GM23338 (cell line): ENCODE measurements at regions not wholly inside any gene's neighbourhood (a gene's known extent, or its start where the extent isn't known, plus 50 kb on each side); places are given as distances from the start of the nearest gene placed in this dataset.

ENCODE experiments used
- ATAC-seq: fragments of 200-7000 bp; cut with Tn5 transposase; 3 replicates; pipeline ENCODE4 v1.9.1; 2020
- DNase-seq: peaks from one replicate; pipeline ENCODE4 v3.0.0-alpha.2; 2015; ENCODE audit warnings: low spot score
- H2AFZ ChIP-seq: fragments of 200-600 bp; sonication (generic); 2 replicates; pipeline ENCODE4 v1.8.0; 2016; ENCODE audit warnings: antibody characterized with exemption, mild to moderate bottlenecking, moderate library complexity
- H3F3A ChIP-seq: fragments of 200-600 bp; sonication (generic); replicated peaks from 2 replicates; pipeline ENCODE4 v1.8.0; 2017; ENCODE audit warnings: antibody characterized with exemption, mixed run types, low read depth
- H3K27ac ChIP-seq: fragments of 200-600 bp; sonication (generic); 2 replicates; pipeline ENCODE4 v1.6.1; 2016; ENCODE audit warnings: low read depth
- H3K27me3 ChIP-seq: fragments of 200-600 bp; sonication (generic); 2 replicates; pipeline ENCODE4 v1.8.0; 2016; ENCODE audit warnings: mild to moderate bottlenecking, mixed run types, moderate library complexity; ENCODE audit not compliant: insufficient read depth
- H3K36me3 ChIP-seq: fragments of 200-600 bp; sonication (generic); 2 replicates; pipeline ENCODE4 v1.8.0; 2016; ENCODE audit warnings: mild to moderate bottlenecking; ENCODE audit not compliant: insufficient read depth
- H3K4me1 ChIP-seq: fragments of 200-600 bp; sonication (generic); 2 replicates; pipeline ENCODE4 v1.8.0; 2016; ENCODE audit warnings: mild to moderate bottlenecking, moderate library complexity; ENCODE audit not compliant: insufficient read depth
- H3K4me2 ChIP-seq: fragments of 200-600 bp; sonication (generic); 2 replicates; pipeline ENCODE4 v1.7.1; 2017; ENCODE audit warnings: mixed run types
- H3K4me3 ChIP-seq: fragments of 200-600 bp; sonication (generic); 2 replicates; pipeline ENCODE4 v1.6.1; 2016; ENCODE audit warnings: mixed run types
- H3K79me2 ChIP-seq: fragments of 200-600 bp; sonication (generic); replicated peaks from 2 replicates; pipeline ENCODE4 v1.8.0; 2017; ENCODE audit warnings: mild to moderate bottlenecking; ENCODE audit not compliant: insufficient read depth
- H3K9me2 ChIP-seq: fragments of 200-600 bp; sonication (generic); 2 replicates; pipeline ENCODE4 v1.8.0; 2017; ENCODE audit not compliant: insufficient read depth
- H4K20me1 ChIP-seq: fragments of 200-600 bp; sonication (generic); replicated peaks from 2 replicates; pipeline ENCODE4 v1.8.0; 2017; ENCODE audit warnings: mild to moderate bottlenecking; ENCODE audit not compliant: insufficient read depth
- H3K27ac Mint-ChIP-seq: 2 replicates; pipeline ENCODE4 v1.8.0; 2020; ENCODE audit warnings: inconsistent platforms, mild to moderate bottlenecking, moderate library complexity, mixed read lengths
- H3K27me3 Mint-ChIP-seq: 3 replicates; pipeline ENCODE4 v1.8.0; 2022; ENCODE audit warnings: low read depth, mild to moderate bottlenecking, moderate library complexity, mixed read lengths, inconsistent platforms; ENCODE audit not compliant: insufficient read depth, poor library complexity
- H3K36me3 Mint-ChIP-seq: 3 replicates; pipeline ENCODE4 v1.8.0; 2021; ENCODE audit warnings: low read depth, mild to moderate bottlenecking, inconsistent platforms, moderate library complexity, mixed read lengths
- H3K4me1 Mint-ChIP-seq: 3 replicates; pipeline ENCODE4 v1.8.0; 2020; ENCODE audit warnings: mild to moderate bottlenecking, inconsistent platforms, mixed read lengths
- H3K4me3 Mint-ChIP-seq: 3 replicates; pipeline ENCODE4 v1.8.0; 2021; ENCODE audit warnings: moderate library complexity, mild to moderate bottlenecking, inconsistent platforms, mixed read lengths
- H3K9me3 Mint-ChIP-seq: 3 replicates; pipeline ENCODE4 v1.8.0; 2020; ENCODE audit warnings: moderate library complexity, mild to moderate bottlenecking, inconsistent platforms, mixed read lengths
- CREB1 ChIP-seq: fragments of 250-450 bp; sonication (Bioruptor Pico); IDR thresholded peaks from 2 replicates; pipeline ENCODE4 v1.5.0; 2020; ENCODE audit warnings: low read depth, mild to moderate bottlenecking, moderate library complexity
- EZH2 ChIP-seq: fragments of 200-600 bp; sonication (generic); IDR thresholded peaks from one replicate; pipeline ENCODE4 v1.8.0; 2017; ENCODE audit warnings: antibody characterized with exemption, mild to moderate bottlenecking, low read depth; ENCODE audit not compliant: unreplicated experiment
- EZH2phosphoT487 ChIP-seq: fragments of 200-600 bp; sonication (generic); IDR thresholded peaks from one replicate; pipeline ENCODE4 v1.8.1; 2018; ENCODE audit warnings: antibody characterized with exemption; ENCODE audit not compliant: unreplicated experiment
- JUNB ChIP-seq: IDR thresholded peaks from one replicate; pipeline ENCODE4 v1.6.1; 2016; ENCODE audit warnings: antibody characterized with exemption; ENCODE audit not compliant: unreplicated experiment
- NANOG ChIP-seq: IDR thresholded peaks from 2 replicates; pipeline ENCODE4 v1.6.1; 2016; ENCODE audit warnings: antibody characterized with exemption, borderline replicate concordance
- POLR2AphosphoS5 ChIP-seq: IDR thresholded peaks from 2 replicates; pipeline ENCODE4 v1.6.1; 2016; ENCODE audit warnings: antibody characterized with exemption, low read depth
- STAT1 ChIP-seq: IDR thresholded peaks from one replicate; pipeline ENCODE4 v1.6.1; 2016; ENCODE audit warnings: antibody characterized with exemption; ENCODE audit not compliant: unreplicated experiment
- ZNF114 ChIP-seq: fragments of 250-450 bp; sonication (Bioruptor Pico); IDR thresholded peaks from 2 replicates; pipeline ENCODE4 v1.5.0; 2020; ENCODE audit warnings: mild to moderate bottlenecking, moderate library complexity
- ZNF331 ChIP-seq: fragments of 250-450 bp; sonication (Bioruptor Pico); IDR thresholded peaks from 2 replicates; pipeline ENCODE4 v1.5.0; 2020; ENCODE audit warnings: low read depth, mild to moderate bottlenecking, moderate library complexity
- TF ChIP-seq, protein P1 (sequence below): fragments of 250-450 bp; sonication (Bioruptor Pico); IDR thresholded peaks from 2 replicates; pipeline ENCODE4 v1.5.0; 2020; ENCODE audit warnings: mild to moderate bottlenecking, moderate library complexity
- TF ChIP-seq, protein P2 (sequence below): IDR thresholded peaks from one replicate; pipeline ENCODE4 v1.6.1; 2018; ENCODE audit warnings: antibody characterized with exemption; ENCODE audit not compliant: unreplicated experiment
- TF ChIP-seq, protein P3 (sequence below), 2 experiments: fragments of 200-600 bp in 1 of 2; sonication (generic) in 1 of 2; conservative IDR thresholded peaks; 2 replicates each; pipeline versions ENCODE4 v1.5.1 to v1.6.1; 2016 to 2017; ENCODE audit warnings: antibody characterized with exemption in 2 of 2, low read depth in 2 of 2, mild to moderate bottlenecking in 2 of 2, moderate library complexity in 1 of 2
- TF ChIP-seq, protein P4 (sequence below): IDR thresholded peaks from 2 replicates; pipeline ENCODE4 v1.6.1; 2016; ENCODE audit warnings: antibody characterized with exemption

DNA sequence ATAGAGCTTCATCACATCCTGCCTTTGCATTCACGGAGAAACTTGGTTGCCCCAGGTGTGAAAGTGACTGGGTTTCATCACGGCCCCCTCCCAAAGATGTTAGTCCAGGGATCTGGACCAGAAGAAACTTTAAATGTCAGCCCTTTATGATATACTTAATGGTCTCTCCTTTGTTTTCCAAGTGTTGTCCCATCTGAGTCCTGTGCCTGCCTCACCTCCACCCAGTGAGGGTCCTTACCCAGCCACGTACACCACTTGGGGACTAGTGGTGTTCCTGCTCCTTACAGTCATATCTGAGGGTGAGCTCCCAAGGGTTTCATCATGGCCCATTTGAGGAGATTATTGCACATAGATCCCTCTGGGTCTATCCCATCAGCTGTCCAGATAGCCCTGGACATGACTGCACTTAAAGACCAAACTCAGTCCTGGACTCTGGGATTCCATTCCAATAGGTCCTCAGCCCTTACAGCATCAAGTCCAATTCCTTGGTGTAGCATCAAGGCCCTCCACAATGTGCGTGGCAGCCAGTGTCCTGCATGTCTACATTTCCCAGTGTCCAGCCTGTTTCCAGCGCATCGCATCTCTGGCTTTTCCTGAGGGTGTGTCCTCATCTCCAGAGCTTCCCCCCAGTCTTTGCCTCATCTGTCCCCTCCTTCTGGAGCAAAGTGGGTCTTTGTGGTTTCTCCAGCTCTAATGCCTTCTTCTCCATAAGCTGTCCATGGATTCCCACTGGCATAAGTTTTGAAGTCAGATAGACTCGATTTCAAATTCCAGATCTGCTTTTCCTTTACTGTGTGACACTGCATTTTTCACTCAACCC, 351.6 kb downstream of the MYCN start:
- no peaks in the 10 kb centered on the region for H3K27me3 ChIP-seq
- Mint-ChIP-seq H3K4me3 (no peak overlapping the region), H3K9me3 (no peaks in the 10 kb centered on the region), H3K27ac (no peak overlapping the region), H3K27me3 (no peaks in the 10 kb centered on the region), H3K4me1 (no peaks in the 10 kb centered on the region; the same call in 1 of the 3 replicates), H3K36me3 (no peaks in the 10 kb centered on the region)
- peaks cover 4% of the 10 kb centered on the region; the same call in 1 of the 2 replicates for H3K9me2 ChIP-seq
- no peak overlapping the region for H3K27ac ChIP-seq
- no peak for ATAC-seq
- no peaks in the 10 kb centered on the region for H4K20me1 ChIP-seq
- no peaks in the 10 kb centered on the region for H3F3A ChIP-seq
- H3K4me3 ChIP-seq: no peak overlapping the region
- H3K4me2 ChIP-seq: no peak overlapping the region
- TF ChIP-seq, protein P1, sequence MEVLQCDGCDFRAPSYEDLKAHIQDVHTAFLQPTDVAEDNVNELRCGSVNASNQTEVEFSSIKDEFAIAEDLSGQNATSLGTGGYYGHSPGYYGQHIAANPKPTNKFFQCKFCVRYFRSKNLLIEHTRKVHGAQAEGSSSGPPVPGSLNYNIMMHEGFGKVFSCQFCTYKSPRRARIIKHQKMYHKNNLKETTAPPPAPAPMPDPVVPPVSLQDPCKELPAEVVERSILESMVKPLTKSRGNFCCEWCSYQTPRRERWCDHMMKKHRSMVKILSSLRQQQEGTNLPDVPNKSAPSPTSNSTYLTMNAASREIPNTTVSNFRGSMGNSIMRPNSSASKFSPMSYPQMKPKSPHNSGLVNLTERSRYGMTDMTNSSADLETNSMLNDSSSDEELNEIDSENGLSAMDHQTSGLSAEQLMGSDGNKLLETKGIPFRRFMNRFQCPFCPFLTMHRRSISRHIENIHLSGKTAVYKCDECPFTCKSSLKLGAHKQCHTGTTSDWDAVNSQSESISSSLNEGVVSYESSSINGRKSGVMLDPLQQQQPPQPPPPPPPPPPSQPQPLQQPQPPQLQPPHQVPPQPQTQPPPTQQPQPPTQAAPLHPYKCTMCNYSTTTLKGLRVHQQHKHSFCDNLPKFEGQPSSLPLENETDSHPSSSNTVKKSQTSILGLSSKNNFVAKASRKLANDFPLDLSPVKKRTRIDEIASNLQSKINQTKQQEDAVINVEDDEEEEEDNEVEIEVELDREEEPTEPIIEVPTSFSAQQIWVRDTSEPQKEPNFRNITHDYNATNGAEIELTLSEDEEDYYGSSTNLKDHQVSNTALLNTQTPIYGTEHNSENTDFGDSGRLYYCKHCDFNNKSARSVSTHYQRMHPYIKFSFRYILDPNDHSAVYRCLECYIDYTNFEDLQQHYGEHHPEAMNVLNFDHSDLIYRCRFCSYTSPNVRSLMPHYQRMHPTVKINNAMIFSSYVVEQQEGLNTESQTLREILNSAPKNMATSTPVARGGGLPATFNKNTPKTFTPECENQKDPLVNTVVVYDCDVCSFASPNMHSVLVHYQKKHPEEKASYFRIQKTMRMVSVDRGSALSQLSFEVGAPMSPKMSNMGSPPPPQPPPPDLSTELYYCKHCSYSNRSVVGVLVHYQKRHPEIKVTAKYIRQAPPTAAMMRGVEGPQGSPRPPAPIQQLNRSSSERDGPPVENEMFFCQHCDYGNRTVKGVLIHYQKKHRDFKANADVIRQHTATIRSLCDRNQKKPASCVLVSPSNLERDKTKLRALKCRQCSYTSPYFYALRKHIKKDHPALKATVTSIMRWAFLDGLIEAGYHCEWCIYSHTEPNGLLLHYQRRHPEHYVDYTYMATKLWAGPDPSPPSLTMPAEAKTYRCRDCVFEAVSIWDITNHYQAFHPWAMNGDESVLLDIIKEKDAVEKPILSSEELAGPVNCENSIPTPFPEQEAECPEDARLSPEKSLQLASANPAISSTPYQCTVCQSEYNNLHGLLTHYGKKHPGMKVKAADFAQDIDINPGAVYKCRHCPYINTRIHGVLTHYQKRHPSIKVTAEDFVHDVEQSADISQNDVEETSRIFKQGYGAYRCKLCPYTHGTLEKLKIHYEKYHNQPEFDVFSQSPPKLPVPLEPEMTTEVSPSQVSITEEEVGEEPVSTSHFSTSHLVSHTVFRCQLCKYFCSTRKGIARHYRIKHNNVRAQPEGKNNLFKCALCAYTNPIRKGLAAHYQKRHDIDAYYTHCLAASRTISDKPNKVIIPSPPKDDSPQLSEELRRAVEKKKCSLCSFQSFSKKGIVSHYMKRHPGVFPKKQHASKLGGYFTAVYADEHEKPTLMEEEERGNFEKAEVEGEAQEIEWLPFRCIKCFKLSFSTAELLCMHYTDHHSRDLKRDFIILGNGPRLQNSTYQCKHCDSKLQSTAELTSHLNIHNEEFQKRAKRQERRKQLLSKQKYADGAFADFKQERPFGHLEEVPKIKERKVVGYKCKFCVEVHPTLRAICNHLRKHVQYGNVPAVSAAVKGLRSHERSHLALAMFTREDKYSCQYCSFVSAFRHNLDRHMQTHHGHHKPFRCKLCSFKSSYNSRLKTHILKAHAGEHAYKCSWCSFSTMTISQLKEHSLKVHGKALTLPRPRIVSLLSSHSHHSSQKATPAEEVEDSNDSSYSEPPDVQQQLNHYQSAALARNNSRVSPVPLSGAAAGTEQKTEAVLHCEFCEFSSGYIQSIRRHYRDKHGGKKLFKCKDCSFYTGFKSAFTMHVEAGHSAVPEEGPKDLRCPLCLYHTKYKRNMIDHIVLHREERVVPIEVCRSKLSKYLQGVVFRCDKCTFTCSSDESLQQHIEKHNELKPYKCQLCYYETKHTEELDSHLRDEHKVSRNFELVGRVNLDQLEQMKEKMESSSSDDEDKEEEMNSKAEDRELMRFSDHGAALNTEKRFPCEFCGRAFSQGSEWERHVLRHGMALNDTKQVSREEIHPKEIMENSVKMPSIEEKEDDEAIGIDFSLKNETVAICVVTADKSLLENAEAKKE: no peak
- TF ChIP-seq CREB1 (CRISPR knock-in tag): no peak
- TF ChIP-seq, protein P2, sequence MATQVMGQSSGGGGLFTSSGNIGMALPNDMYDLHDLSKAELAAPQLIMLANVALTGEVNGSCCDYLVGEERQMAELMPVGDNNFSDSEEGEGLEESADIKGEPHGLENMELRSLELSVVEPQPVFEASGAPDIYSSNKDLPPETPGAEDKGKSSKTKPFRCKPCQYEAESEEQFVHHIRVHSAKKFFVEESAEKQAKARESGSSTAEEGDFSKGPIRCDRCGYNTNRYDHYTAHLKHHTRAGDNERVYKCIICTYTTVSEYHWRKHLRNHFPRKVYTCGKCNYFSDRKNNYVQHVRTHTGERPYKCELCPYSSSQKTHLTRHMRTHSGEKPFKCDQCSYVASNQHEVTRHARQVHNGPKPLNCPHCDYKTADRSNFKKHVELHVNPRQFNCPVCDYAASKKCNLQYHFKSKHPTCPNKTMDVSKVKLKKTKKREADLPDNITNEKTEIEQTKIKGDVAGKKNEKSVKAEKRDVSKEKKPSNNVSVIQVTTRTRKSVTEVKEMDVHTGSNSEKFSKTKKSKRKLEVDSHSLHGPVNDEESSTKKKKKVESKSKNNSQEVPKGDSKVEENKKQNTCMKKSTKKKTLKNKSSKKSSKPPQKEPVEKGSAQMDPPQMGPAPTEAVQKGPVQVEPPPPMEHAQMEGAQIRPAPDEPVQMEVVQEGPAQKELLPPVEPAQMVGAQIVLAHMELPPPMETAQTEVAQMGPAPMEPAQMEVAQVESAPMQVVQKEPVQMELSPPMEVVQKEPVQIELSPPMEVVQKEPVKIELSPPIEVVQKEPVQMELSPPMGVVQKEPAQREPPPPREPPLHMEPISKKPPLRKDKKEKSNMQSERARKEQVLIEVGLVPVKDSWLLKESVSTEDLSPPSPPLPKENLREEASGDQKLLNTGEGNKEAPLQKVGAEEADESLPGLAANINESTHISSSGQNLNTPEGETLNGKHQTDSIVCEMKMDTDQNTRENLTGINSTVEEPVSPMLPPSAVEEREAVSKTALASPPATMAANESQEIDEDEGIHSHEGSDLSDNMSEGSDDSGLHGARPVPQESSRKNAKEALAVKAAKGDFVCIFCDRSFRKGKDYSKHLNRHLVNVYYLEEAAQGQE: no peak
- TF ChIP-seq STAT1: no peak
- no peak for TF ChIP-seq POLR2AphosphoS5
- TF ChIP-seq EZH2phosphoT487: no peak
- TF ChIP-seq JUNB: no peak
- no peak for TF ChIP-seq ZNF331 (CRISPR knock-in tag)
- TF ChIP-seq, protein P3, sequence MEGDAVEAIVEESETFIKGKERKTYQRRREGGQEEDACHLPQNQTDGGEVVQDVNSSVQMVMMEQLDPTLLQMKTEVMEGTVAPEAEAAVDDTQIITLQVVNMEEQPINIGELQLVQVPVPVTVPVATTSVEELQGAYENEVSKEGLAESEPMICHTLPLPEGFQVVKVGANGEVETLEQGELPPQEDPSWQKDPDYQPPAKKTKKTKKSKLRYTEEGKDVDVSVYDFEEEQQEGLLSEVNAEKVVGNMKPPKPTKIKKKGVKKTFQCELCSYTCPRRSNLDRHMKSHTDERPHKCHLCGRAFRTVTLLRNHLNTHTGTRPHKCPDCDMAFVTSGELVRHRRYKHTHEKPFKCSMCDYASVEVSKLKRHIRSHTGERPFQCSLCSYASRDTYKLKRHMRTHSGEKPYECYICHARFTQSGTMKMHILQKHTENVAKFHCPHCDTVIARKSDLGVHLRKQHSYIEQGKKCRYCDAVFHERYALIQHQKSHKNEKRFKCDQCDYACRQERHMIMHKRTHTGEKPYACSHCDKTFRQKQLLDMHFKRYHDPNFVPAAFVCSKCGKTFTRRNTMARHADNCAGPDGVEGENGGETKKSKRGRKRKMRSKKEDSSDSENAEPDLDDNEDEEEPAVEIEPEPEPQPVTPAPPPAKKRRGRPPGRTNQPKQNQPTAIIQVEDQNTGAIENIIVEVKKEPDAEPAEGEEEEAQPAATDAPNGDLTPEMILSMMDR (conservative IDR thresholded peaks at IDR 0.05; ENCODE audit: low read depth in 2 of 2): no peak
- TF ChIP-seq, protein P4, sequence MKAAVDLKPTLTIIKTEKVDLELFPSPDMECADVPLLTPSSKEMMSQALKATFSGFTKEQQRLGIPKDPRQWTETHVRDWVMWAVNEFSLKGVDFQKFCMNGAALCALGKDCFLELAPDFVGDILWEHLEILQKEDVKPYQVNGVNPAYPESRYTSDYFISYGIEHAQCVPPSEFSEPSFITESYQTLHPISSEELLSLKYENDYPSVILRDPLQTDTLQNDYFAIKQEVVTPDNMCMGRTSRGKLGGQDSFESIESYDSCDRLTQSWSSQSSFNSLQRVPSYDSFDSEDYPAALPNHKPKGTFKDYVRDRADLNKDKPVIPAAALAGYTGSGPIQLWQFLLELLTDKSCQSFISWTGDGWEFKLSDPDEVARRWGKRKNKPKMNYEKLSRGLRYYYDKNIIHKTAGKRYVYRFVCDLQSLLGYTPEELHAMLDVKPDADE: no peak
- TF ChIP-seq NANOG: no peak
- no peak for TF ChIP-seq EZH2
- no peak for TF ChIP-seq ZNF114 (CRISPR knock-in tag)
- no peaks in the 10 kb centered on the region for H3K79me2 ChIP-seq
- DNase-seq: no peak
- H3K4me1 ChIP-seq: no peaks in the 10 kb centered on the region
- no peak overlapping the region for H2AFZ ChIP-seq
- no peaks in the 10 kb centered on the region for H3K36me3 ChIP-seq
